H1 (cell line): ENCODE measurements at regions not wholly inside any gene's neighbourhood (a gene's known extent, or its start where the extent isn't known, plus 50 kb on each side); places are given as distances from the start of the nearest gene placed in this dataset.

ENCODE experiments used
- CTCF ChIA-PET: fragments of 300-600 bp; sonication (Branson Sonifier 250); formaldehyde crosslinking; loops from one replicate; lab custom pipeline; 2021; ENCODE audit not compliant: partially characterized antibody; lab: Charles Lee
- POLR2A ChIA-PET: fragments of 300-600 bp; sonication (Branson Sonifier 250); formaldehyde crosslinking; loops from one replicate; lab custom pipeline; 2021; ENCODE audit warnings: inconsistent platforms; ENCODE audit not compliant: partially characterized antibody; lab: Charles Lee
- DNase-seq, 2 experiments: peaks; one replicate each; pipeline versions ENCODE4 v3.0.0 to v3.0.0-alpha.2; 2010 to 2022; ENCODE audit warnings: low spot score in 2 of 2, low read depth in 1 of 2, mixed read lengths in 1 of 2
- FAIRE-seq: peaks from 2 replicates; lab custom pipeline; 2011; peaks lifted over from hg19 to GRCh38; lab: Jason Lieb, UNC
- H2AFZ ChIP-seq: 2 replicates; pipeline ENCODE4 v1.8.1; 2012; ENCODE audit warnings: low read length, inconsistent platforms
- H2AK5ac ChIP-seq: 2 replicates; pipeline ENCODE4 v1.6.1; 2013; ENCODE audit warnings: low read depth, low read length
- H2BK120ac ChIP-seq: replicated peaks from 2 replicates; pipeline ENCODE3; 2013; ENCODE audit warnings: low read depth, low read length, inconsistent platforms
- H2BK12ac ChIP-seq: 2 replicates; pipeline ENCODE4 v1.6.1; 2013; ENCODE audit warnings: low read depth, low read length
- H2BK15ac ChIP-seq: 2 replicates; pipeline ENCODE4 v1.6.1; 2013; ENCODE audit warnings: low read length
- H2BK20ac ChIP-seq: 2 replicates; pipeline ENCODE4 v1.6.1; 2013; ENCODE audit warnings: low read length
- H2BK5ac ChIP-seq: 2 replicates; pipeline ENCODE4 v1.6.1; 2013; ENCODE audit warnings: low read depth, low read length
- H3K14ac ChIP-seq: 2 replicates; pipeline ENCODE4 v1.6.1; 2013; ENCODE audit warnings: inconsistent platforms; ENCODE audit not compliant: insufficient read length
- H3K18ac ChIP-seq: 2 replicates; pipeline ENCODE4 v1.6.1; 2013; ENCODE audit warnings: low read length; ENCODE audit errors: extremely low read depth
- H3K23ac ChIP-seq: 2 replicates; pipeline ENCODE4 v1.6.1; 2013; ENCODE audit warnings: inconsistent platforms; ENCODE audit not compliant: insufficient read length
- H3K23me2 ChIP-seq: 2 replicates; pipeline ENCODE4 v1.6.1; 2013; ENCODE audit warnings: low read depth, low read length
- H3K27ac ChIP-seq: 2 replicates; pipeline ENCODE4 v1.6.1; 2011; ENCODE audit warnings: low read depth, low read length, inconsistent platforms
- H3K27me3 ChIP-seq, 4 experiments: replicated peaks in 1 of 4; 1 replicate in 1 of 4; 2 replicates in 3 of 4; pipeline versions ENCODE4 v1.6.1 to v1.8.1; 2011 to 2013; ENCODE audit warnings: low read length in 3 of 4, mild to moderate bottlenecking in 3 of 4, inconsistent platforms in 2 of 4, mixed read lengths in 2 of 4, moderate library complexity in 1 of 4; ENCODE audit not compliant: control insufficient read depth in 3 of 4, insufficient read depth in 3 of 4; ENCODE audit errors: extremely low read depth in 1 of 4
- H3K36me3 ChIP-seq, 4 experiments: 2 replicates each; pipeline versions ENCODE4 v1.6.1 to v1.8.1; 2011 to 2013; ENCODE audit warnings: mild to moderate bottlenecking in 4 of 4, low read length in 3 of 4, moderate library complexity in 2 of 4, control low read depth in 1 of 4, inconsistent platforms in 1 of 4; ENCODE audit not compliant: insufficient read depth in 4 of 4, control insufficient read depth in 2 of 4
- H3K4ac ChIP-seq: replicated peaks from 2 replicates; pipeline ENCODE3; 2013; ENCODE audit warnings: low read length, low read depth, mixed read lengths, inconsistent platforms; ENCODE audit not compliant: insufficient read length
- H3K4me1 ChIP-seq, 4 experiments: replicated peaks in 1 of 4; 1 replicate in 1 of 4; 2 replicates in 3 of 4; pipeline versions ENCODE4 v1.6.1 to v1.8.1; 2011 to 2013; ENCODE audit warnings: low read length in 3 of 4, inconsistent platforms in 2 of 4, mixed read lengths in 1 of 4; ENCODE audit not compliant: insufficient read depth in 4 of 4, control insufficient read depth in 3 of 4
- H3K4me2 ChIP-seq, 2 experiments: 2 replicates each; pipeline versions ENCODE4 v1.6.1 to v1.8.1; 2011 to 2013; ENCODE audit warnings: low read depth in 2 of 2, low read length in 2 of 2, control low read depth in 1 of 2, inconsistent platforms in 1 of 2, mild to moderate bottlenecking in 1 of 2; ENCODE audit not compliant: insufficient read depth in 1 of 2
- H3K4me3 ChIP-seq, 4 experiments: fragments of 200-600, 300-600 bp in 1 of 4; sonication (generic), shearing (Covaris generic), sonication (Bioruptor Twin) in 1 of 4; 2 replicates each; pipeline versions ENCODE4 v1.5.1 to v1.8.1; 2011 to 2016; ENCODE audit warnings: low read length in 4 of 4, low read depth in 3 of 4, control low read depth in 2 of 4, inconsistent platforms in 2 of 4, mild to moderate bottlenecking in 2 of 4, mixed read lengths in 1 of 4, moderate library complexity in 1 of 4; ENCODE audit not compliant: insufficient read depth in 2 of 4; ENCODE audit errors: extremely low read depth in 1 of 4
- H3K56ac ChIP-seq: replicated peaks from 2 replicates; pipeline ENCODE3; 2013; ENCODE audit warnings: low read depth, mild to moderate bottlenecking, mixed read lengths, low read length, inconsistent platforms; ENCODE audit not compliant: insufficient read length
- H3K79me1 ChIP-seq: 2 replicates; pipeline ENCODE4 v1.6.1; 2013; ENCODE audit warnings: low read depth, low read length, control low read depth
- H3K79me2 ChIP-seq, 2 experiments: 2 replicates each; pipeline versions ENCODE4 v1.6.1 to v1.8.1; 2012 to 2013; ENCODE audit warnings: low read length in 2 of 2, mild to moderate bottlenecking in 2 of 2, inconsistent platforms in 1 of 2; ENCODE audit not compliant: insufficient read depth in 2 of 2, control insufficient read depth in 1 of 2
- H3K9ac ChIP-seq, 4 experiments: replicated peaks in 1 of 4; 1 replicate in 1 of 4; 2 replicates in 3 of 4; pipeline versions ENCODE4 v1.6.1 to v1.8.1; 2011 to 2013; ENCODE audit warnings: low read depth in 3 of 4, low read length in 3 of 4, control low read depth in 2 of 4, mild to moderate bottlenecking in 2 of 4, moderate library complexity in 2 of 4, inconsistent platforms in 1 of 4; ENCODE audit errors: extremely low read depth in 1 of 4
- H3K9me3 ChIP-seq, 2 experiments: 2 replicates each; pipeline versions ENCODE4 v1.6.1 to v1.8.1; 2012 to 2013; ENCODE audit warnings: mild to moderate bottlenecking in 2 of 2, moderate library complexity in 2 of 2, control low read depth in 1 of 2, inconsistent platforms in 1 of 2, low read depth in 1 of 2, low read length in 1 of 2, mixed read lengths in 1 of 2; ENCODE audit not compliant: insufficient read depth in 2 of 2
- H4K20me1 ChIP-seq, 2 experiments: replicated peaks in 1 of 2; 2 replicates each; pipeline versions ENCODE3 to v1.8.1; 2011 to 2013; ENCODE audit warnings: inconsistent platforms in 2 of 2, low read length in 2 of 2, mild to moderate bottlenecking in 1 of 2; ENCODE audit not compliant: insufficient read depth in 2 of 2, control insufficient read depth in 1 of 2
- H4K5ac ChIP-seq: 2 replicates; pipeline ENCODE4 v1.6.1; 2013; ENCODE audit warnings: low read length, low read depth, mixed read lengths, inconsistent platforms; ENCODE audit not compliant: insufficient read length
- H4K8ac ChIP-seq: 2 replicates; pipeline ENCODE4 v1.8.0; 2013; ENCODE audit warnings: mild to moderate bottlenecking, moderate library complexity, low read length, inconsistent platforms; ENCODE audit not compliant: insufficient read depth; ENCODE audit errors: extremely low read depth
- H4K91ac ChIP-seq: replicated peaks from 2 replicates; pipeline ENCODE3; 2013; ENCODE audit warnings: low read length, mixed read lengths, inconsistent platforms; ENCODE audit not compliant: insufficient read length
- CBX8 ChIP-seq: fragments of 300-800, 300-1000 bp; sonication (generic); IDR thresholded peaks from 2 replicates; pipeline ENCODE4 v1.7.1; 2016; ENCODE audit warnings: low read depth, low read length, borderline replicate concordance
- PHF8 ChIP-seq: fragments of 200-600 bp; sonication (generic); conservative IDR thresholded peaks from 2 replicates; pipeline ENCODE4 v1.7.1; 2012; ENCODE audit warnings: low read depth, mild to moderate bottlenecking, inconsistent platforms, low read length, moderate library complexity
- TCF12 ChIP-seq: IDR thresholded peaks from 2 replicates; pipeline ENCODE4 v1.6.1; 2011; ENCODE audit warnings: low read depth, mild to moderate bottlenecking, low read length
- WGBS, 2 experiments: shearing (Covaris generic) in 1 of 2; methylation state at CpG; one replicate each; pipeline versions ENCODE4 v1.1.6 to v1.1.7; 2013 to 2015; ENCODE audit warnings: low lambda C conversion rate in 2 of 2, mixed read lengths in 2 of 2, inconsistent platforms in 1 of 2, low coverage in 1 of 2, missing lambda C conversion rate in 1 of 2; ENCODE audit not compliant: insufficient replicate concordance in 2 of 2, insufficient coverage in 1 of 2, insufficient read length in 1 of 2; ENCODE audit errors: extremely low coverage in 1 of 2, missing lambda C conversion rate in 1 of 2; 5-methylcytosine and 5-hydroxymethylcytosine counted together

GRCh38 chr19:23525276-23525852 is 130.1 kb upstream of the ZNF91 start:
- WGBS, 2 experiments: 81% methylated on average over 2 of the region's 2 CpGs; no CpG with 5 or more reads in 1 of the 2 experiments
- no peak overlapping the region for H3K18ac ChIP-seq
- H3K27ac ChIP-seq: no peak overlapping the region

More at GRCh38 chr19:23525276-23525852, 130.1 kb upstream of the ZNF91 start:
- Histone ChIP-seq H3K79me1 (no peaks in the 10 kb centered on the region), H4K8ac (no peak overlapping the region), H3K27me3 (no peaks in the 10 kb centered on the region), H4K91ac (no peak overlapping the region), H3K4ac (no peak overlapping the region), H3K4me3 (no peak overlapping the region), H2BK120ac (no peak overlapping the region), H3K36me3 (no peaks in the 10 kb centered on the region; a peak in 1 of 8 replicates), H2BK20ac (no peak overlapping the region), H3K4me2 (no peak overlapping the region), H3K23ac (no peak overlapping the region), H2AK5ac (no peak overlapping the region), H2BK12ac (no peak overlapping the region), H2BK15ac (no peak overlapping the region), H4K20me1 (no peaks in the 10 kb centered on the region), H3K9me3 (peaks cover 64 to 90% of the 10 kb centered on the region in 2 experiments), H3K23me2 (no peaks in the 10 kb centered on the region), H2BK5ac (no peak overlapping the region), H3K14ac (no peak overlapping the region), H3K56ac (no peak overlapping the region), H3K9ac (no peak overlapping the region), H4K5ac (no peak overlapping the region), H2AFZ (no peak overlapping the region), H3K79me2 (no peaks in the 10 kb centered on the region), H3K4me1 (no peaks in the 10 kb centered on the region)
- DNase-seq: no peak
- TF ChIP-seq TCF12 (no peak), CBX8 (no peak), PHF8 (no peak)
- ChIA-PET CTCF (no interaction called here), POLR2A (no interaction called here)
- FAIRE-seq: no peak
